ENCODE measurements at regions not wholly inside any gene's neighbourhood (a gene's known extent, or its start where the extent isn't known, plus 50 kb on each side); places are given as distances from the start of the nearest gene placed in this dataset.

DNA sequence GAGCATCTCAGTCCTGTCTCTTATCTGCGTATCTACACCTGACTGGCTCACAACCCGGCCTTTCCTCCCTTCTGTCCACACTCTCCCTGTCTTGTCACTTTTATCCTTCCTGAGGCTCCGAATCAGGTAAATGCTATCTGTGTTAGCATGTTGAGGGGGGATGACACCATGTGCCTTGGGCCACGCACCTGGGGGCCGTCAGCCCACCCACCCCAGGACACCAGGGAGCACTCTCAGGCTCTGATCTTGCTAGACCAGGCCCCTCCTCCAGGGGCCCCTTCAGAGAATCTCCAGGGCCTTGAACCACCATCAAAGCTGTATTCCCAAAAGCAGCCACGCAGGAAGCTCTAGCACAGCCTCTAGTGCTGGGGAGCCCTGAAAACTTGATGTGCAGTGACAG, 278.7 kb upstream of the SHH start:
- H3K9ac ChIP-seq (ENCODE audit: low read depth in 1 of 2, low read length in 2 of 2), result no peak overlapping the region
- H3K27ac ChIP-seq (ENCODE audit: low read depth in 1 of 2, low read length in 2 of 2), result no peak overlapping the region
- no peaks in the 10 kb centered on the region for H3K4me1 ChIP-seq (ENCODE audit: control insufficient read depth in 4 of 4, insufficient read depth in 4 of 4, low read length in 3 of 4)
- WGBS, result 90% methylated on average over 6 of the region's 6 CpGs
- no peaks in the 10 kb centered on the region for H3K36me3 ChIP-seq (ENCODE audit: control insufficient read depth in 4 of 4, insufficient read depth in 3 of 4, low read depth in 1 of 4, low read length in 3 of 4)
- no peaks in the 10 kb centered on the region for H3K9me3 ChIP-seq (ENCODE audit: control insufficient read depth in 4 of 4, low read length in 3 of 4)
- TF ChIP-seq RXRA (IDR thresholded peaks at IDR 0.05) (no peak), EGR1 (IDR thresholded peaks at IDR 0.05; ENCODE audit: low read depth in 2 of 2) (no peak), YY1 (IDR thresholded peaks at IDR 0.05) (no peak), FOXA2 (IDR thresholded peaks at IDR 0.05) (no peak), NR2F2 (IDR thresholded peaks at IDR 0.05) (no peak)
- TF ChIP-seq, protein P1, sequence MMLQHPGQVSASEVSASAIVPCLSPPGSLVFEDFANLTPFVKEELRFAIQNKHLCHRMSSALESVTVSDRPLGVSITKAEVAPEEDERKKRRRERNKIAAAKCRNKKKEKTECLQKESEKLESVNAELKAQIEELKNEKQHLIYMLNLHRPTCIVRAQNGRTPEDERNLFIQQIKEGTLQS (IDR thresholded peaks at IDR 0.05), result no peak
- H3K4me3 ChIP-seq (ENCODE audit: low read depth in 1 of 3, low read length in 3 of 3), result no peak overlapping the region
- no peak for DNase-seq (ENCODE audit: low spot score)
- H3K27me3 ChIP-seq (ENCODE audit: control insufficient read depth in 4 of 4, insufficient read depth in 4 of 4, low read length in 3 of 4), result no peaks in the 10 kb centered on the region

DNA sequence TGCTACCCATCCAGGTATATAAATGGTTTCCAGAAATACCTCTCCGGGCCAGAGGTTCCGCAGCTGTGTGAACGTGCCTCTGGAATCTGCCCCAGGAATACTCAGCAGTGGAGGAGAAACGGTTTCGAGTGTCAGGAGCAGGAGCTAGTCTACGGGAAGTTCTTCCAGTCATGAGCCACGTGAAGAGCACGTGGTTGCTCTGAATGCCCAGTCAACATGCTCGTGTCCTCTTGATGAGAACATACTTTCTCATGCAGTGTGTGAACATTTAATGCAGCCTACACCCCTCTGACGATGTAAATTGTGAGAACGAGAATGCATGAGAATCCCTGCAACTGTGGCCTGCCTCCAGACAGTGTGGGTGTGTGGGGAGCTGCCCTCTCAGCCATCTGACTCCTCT, 277.0 kb upstream of the SHH start:
- DNase-seq (ENCODE audit: low spot score), result no peak
- TF ChIP-seq, protein P2, sequence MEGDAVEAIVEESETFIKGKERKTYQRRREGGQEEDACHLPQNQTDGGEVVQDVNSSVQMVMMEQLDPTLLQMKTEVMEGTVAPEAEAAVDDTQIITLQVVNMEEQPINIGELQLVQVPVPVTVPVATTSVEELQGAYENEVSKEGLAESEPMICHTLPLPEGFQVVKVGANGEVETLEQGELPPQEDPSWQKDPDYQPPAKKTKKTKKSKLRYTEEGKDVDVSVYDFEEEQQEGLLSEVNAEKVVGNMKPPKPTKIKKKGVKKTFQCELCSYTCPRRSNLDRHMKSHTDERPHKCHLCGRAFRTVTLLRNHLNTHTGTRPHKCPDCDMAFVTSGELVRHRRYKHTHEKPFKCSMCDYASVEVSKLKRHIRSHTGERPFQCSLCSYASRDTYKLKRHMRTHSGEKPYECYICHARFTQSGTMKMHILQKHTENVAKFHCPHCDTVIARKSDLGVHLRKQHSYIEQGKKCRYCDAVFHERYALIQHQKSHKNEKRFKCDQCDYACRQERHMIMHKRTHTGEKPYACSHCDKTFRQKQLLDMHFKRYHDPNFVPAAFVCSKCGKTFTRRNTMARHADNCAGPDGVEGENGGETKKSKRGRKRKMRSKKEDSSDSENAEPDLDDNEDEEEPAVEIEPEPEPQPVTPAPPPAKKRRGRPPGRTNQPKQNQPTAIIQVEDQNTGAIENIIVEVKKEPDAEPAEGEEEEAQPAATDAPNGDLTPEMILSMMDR (IDR thresholded peaks at IDR 0.05; ENCODE audit: low read depth, low read length, missing input control), result no peak
- TF ChIP-seq FOXA2 (IDR thresholded peaks at IDR 0.05) (no peak), HNF4G (IDR thresholded peaks at IDR 0.05) (no peak), RXRA (IDR thresholded peaks at IDR 0.05) (no peak), JUND (IDR thresholded peaks at IDR 0.05) (no peak), HNF4A (conservative IDR thresholded peaks at IDR 0.05) (no peak), NR2F2 (IDR thresholded peaks at IDR 0.05) (no peak), SP1 (IDR thresholded peaks at IDR 0.05) (no peak), GABPA (IDR thresholded peaks at IDR 0.05 in 1 of 2, conservative IDR thresholded peaks at IDR 0.05 in 1 of 2) (no peak), RAD21 (IDR thresholded peaks at IDR 0.05) (no peak), YY1 (IDR thresholded peaks at IDR 0.05) (no peak), TAF1 (conservative IDR thresholded peaks at IDR 0.05) (no peak), FOXA1 (IDR thresholded peaks at IDR 0.05) (no peak), EGR1 (IDR thresholded peaks at IDR 0.05; ENCODE audit: low read depth in 2 of 2) (no peak)
- TF ChIP-seq, protein P3, sequence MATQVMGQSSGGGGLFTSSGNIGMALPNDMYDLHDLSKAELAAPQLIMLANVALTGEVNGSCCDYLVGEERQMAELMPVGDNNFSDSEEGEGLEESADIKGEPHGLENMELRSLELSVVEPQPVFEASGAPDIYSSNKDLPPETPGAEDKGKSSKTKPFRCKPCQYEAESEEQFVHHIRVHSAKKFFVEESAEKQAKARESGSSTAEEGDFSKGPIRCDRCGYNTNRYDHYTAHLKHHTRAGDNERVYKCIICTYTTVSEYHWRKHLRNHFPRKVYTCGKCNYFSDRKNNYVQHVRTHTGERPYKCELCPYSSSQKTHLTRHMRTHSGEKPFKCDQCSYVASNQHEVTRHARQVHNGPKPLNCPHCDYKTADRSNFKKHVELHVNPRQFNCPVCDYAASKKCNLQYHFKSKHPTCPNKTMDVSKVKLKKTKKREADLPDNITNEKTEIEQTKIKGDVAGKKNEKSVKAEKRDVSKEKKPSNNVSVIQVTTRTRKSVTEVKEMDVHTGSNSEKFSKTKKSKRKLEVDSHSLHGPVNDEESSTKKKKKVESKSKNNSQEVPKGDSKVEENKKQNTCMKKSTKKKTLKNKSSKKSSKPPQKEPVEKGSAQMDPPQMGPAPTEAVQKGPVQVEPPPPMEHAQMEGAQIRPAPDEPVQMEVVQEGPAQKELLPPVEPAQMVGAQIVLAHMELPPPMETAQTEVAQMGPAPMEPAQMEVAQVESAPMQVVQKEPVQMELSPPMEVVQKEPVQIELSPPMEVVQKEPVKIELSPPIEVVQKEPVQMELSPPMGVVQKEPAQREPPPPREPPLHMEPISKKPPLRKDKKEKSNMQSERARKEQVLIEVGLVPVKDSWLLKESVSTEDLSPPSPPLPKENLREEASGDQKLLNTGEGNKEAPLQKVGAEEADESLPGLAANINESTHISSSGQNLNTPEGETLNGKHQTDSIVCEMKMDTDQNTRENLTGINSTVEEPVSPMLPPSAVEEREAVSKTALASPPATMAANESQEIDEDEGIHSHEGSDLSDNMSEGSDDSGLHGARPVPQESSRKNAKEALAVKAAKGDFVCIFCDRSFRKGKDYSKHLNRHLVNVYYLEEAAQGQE (IDR thresholded peaks at IDR 0.05), result no peak
- TF ChIP-seq, protein P1 (IDR thresholded peaks at IDR 0.05), result no peak
- TF ChIP-seq, protein P4, sequence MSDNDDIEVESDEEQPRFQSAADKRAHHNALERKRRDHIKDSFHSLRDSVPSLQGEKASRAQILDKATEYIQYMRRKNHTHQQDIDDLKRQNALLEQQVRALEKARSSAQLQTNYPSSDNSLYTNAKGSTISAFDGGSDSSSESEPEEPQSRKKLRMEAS (IDR thresholded peaks at IDR 0.05), result no peak
- TF ChIP-seq, protein P5, sequence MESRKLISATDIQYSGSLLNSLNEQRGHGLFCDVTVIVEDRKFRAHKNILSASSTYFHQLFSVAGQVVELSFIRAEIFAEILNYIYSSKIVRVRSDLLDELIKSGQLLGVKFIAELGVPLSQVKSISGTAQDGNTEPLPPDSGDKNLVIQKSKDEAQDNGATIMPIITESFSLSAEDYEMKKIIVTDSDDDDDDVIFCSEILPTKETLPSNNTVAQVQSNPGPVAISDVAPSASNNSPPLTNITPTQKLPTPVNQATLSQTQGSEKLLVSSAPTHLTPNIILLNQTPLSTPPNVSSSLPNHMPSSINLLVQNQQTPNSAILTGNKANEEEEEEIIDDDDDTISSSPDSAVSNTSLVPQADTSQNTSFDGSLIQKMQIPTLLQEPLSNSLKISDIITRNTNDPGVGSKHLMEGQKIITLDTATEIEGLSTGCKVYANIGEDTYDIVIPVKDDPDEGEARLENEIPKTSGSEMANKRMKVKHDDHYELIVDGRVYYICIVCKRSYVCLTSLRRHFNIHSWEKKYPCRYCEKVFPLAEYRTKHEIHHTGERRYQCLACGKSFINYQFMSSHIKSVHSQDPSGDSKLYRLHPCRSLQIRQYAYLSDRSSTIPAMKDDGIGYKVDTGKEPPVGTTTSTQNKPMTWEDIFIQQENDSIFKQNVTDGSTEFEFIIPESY (IDR thresholded peaks at IDR 0.05), result no peak

More for the DNA sequence above, 277.0 kb upstream of the SHH start:
- Histone ChIP-seq H3K36me3 (ENCODE audit: control insufficient read depth in 4 of 4, insufficient read depth in 3 of 4, low read depth in 1 of 4, low read length in 3 of 4) (no peaks in the 10 kb centered on the region), H3K4me1 (ENCODE audit: control insufficient read depth in 4 of 4, insufficient read depth in 4 of 4, low read length in 3 of 4) (no peaks in the 10 kb centered on the region), H3K27ac (ENCODE audit: low read depth in 1 of 2, low read length in 2 of 2) (no peak overlapping the region), H3K27me3 (ENCODE audit: control insufficient read depth in 4 of 4, insufficient read depth in 4 of 4, low read length in 3 of 4) (no peaks in the 10 kb centered on the region), H3K9ac (ENCODE audit: low read depth in 1 of 2, low read length in 2 of 2) (no peak overlapping the region), H3K4me3 (ENCODE audit: low read depth in 1 of 3, low read length in 3 of 3) (no peak overlapping the region), H3K9me3 (ENCODE audit: control insufficient read depth in 4 of 4, low read length in 3 of 4) (no peaks in the 10 kb centered on the region)
- WGBS, result 89% methylated on average over 11 of the region's 11 CpGs
